ENCODE measurements at regions not wholly inside any gene's neighbourhood (a gene's known extent, or its start where the extent isn't known, plus 50 kb on each side); places are given as distances from the start of the nearest gene placed in this dataset.

DNA sequence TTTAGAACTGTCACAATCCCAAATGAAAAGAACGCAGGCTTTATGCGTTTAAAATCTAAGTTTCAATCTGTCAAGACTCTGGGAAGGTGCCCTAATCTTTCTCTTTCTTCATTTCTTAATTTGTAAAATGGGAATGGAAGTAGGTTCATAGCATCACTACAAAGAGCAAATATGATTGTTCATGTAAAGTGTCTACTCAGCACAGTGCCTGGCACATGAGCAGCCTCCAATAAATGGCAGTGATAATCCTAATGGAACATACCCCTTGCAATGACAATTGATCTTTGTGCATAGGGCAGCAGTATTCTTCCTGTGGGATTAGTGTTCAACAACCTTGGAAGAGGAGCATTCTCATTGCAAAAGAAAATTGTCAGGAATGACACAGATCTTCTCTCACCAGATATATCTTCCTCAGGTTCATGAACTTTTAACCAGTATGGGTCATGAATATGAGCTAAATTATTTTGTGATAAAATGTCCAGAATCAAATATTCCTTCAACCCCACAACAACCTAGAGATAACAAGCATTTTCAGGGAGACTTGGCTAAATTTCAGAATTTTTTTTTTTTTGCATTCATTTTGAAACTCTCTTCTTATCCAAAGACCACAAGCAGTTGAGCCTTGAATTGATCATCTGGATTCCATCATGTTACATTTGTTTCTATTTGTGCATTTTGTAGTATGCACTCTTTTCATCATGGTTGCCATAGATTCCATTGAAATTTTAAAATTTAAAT, 149.1 kb downstream of the TBX18 start:
- no peak for DNase-seq (ENCODE audit: low spot score)
- Histone ChIP-seq H4K91ac (ENCODE audit: low read depth, low read length, poor library complexity) (no peak overlapping the region), H3K4me3 (ENCODE audit: low read length in 2 of 2) (no peak overlapping the region), H3K9me3 (replicated peaks in 1 of 2; ENCODE audit: control insufficient read depth in 2 of 2, insufficient read depth in 1 of 2, low read depth in 1 of 2, low read length in 2 of 2) (no peaks in the 10 kb centered on the region), H4K8ac (ENCODE audit: low read depth, low read length) (no peak overlapping the region), H3K23ac (ENCODE audit: low read depth, low read length, poor library complexity) (no peak overlapping the region), H2BK12ac (ENCODE audit: low read length) (no peak overlapping the region), H2AK5ac (ENCODE audit: low read depth, low read length) (no peak overlapping the region), H2AFZ (ENCODE audit: low read length) (no peak overlapping the region), H3K27ac (replicated peaks; ENCODE audit: low read length) (no peak overlapping the region), H3K79me1 (ENCODE audit: low read depth, low read length) (no peaks in the 10 kb centered on the region), H2BK120ac (ENCODE audit: low read depth, low read length) (no peak overlapping the region), H2BK5ac (ENCODE audit: low read length) (no peak overlapping the region), H3K27me3 (ENCODE audit: control insufficient read depth in 3 of 3, insufficient read depth in 3 of 3, low read depth in 1 of 3, low read length in 3 of 3) (no peaks in the 10 kb centered on the region), H3K4me1 (ENCODE audit: control insufficient read depth in 2 of 2, insufficient read depth in 1 of 2, low read depth in 1 of 2, low read length in 2 of 2) (peaks cover 0 to 4% of the 10 kb centered on the region in 2 donors), H3K4ac (ENCODE audit: low read length) (no peak overlapping the region), H3K18ac (ENCODE audit: low read length) (no peak overlapping the region), H3K14ac (ENCODE audit: low read length) (no peak overlapping the region), H3K4me2 (ENCODE audit: insufficient read depth, low read length, poor library complexity, severe bottlenecking) (no peak overlapping the region), H2BK15ac (ENCODE audit: low read length) (no peak overlapping the region), H3K36me3 (replicated peaks in 1 of 2; ENCODE audit: control insufficient read depth in 2 of 2, insufficient read depth in 2 of 2, low read length in 2 of 2) (no peaks in the 10 kb centered on the region), H3K9ac (ENCODE audit: low read depth, low read length, poor library complexity) (no peak overlapping the region)
- WGBS, 2 donors (ENCODE audit: extremely low coverage in 2 of 2, insufficient read length in 2 of 2, insufficient replicate concordance in 1 of 2) = no CpG with 5 or more reads among the region's 2 CpGs

DNA sequence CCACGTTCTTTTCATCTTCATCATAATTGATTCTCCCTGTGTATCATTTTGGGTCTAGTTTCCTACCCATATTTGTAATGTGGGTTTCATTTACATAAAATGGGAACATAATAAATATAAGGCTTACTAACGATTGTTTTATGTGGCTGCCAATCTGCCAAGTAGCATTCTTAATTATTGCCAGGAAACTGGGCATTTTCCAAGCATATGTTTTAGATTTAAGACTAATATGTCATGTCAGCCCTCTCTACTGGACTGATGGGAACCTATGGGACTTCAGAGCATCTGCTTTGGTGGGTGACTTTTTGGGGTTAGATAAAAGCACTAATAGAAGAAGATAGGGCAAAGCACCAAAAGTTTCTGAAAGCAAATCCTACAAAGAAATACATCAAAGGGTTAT, 157.5 kb downstream of the TBX18 start:
- Histone ChIP-seq H4K8ac (ENCODE audit: low read depth, low read length) (no peak overlapping the region), H3K9me3 (replicated peaks in 1 of 2; ENCODE audit: control insufficient read depth in 2 of 2, insufficient read depth in 1 of 2, low read depth in 1 of 2, low read length in 2 of 2) (no peaks in the 10 kb centered on the region), H2BK5ac (ENCODE audit: low read length) (no peak overlapping the region), H3K4ac (ENCODE audit: low read length) (no peak overlapping the region), H4K91ac (ENCODE audit: low read depth, low read length, poor library complexity) (no peak overlapping the region), H3K27ac (replicated peaks; ENCODE audit: low read length) (no peak overlapping the region), H3K9ac (ENCODE audit: low read depth, low read length, poor library complexity) (no peak overlapping the region), H3K36me3 (replicated peaks in 1 of 2; ENCODE audit: control insufficient read depth in 2 of 2, insufficient read depth in 2 of 2, low read length in 2 of 2) (no peaks in the 10 kb centered on the region), H2AFZ (ENCODE audit: low read length) (no peak overlapping the region), H3K23ac (ENCODE audit: low read depth, low read length, poor library complexity) (no peak overlapping the region), H3K18ac (ENCODE audit: low read length) (no peak overlapping the region), H3K79me1 (ENCODE audit: low read depth, low read length) (no peaks in the 10 kb centered on the region), H2BK15ac (ENCODE audit: low read length) (no peak overlapping the region), H3K27me3 (ENCODE audit: control insufficient read depth in 3 of 3, insufficient read depth in 3 of 3, low read depth in 1 of 3, low read length in 3 of 3) (no peaks in the 10 kb centered on the region), H2BK120ac (ENCODE audit: low read depth, low read length) (no peak overlapping the region), H3K4me2 (ENCODE audit: insufficient read depth, low read length, poor library complexity, severe bottlenecking) (no peak overlapping the region), H3K14ac (ENCODE audit: low read length) (no peak overlapping the region), H2BK12ac (ENCODE audit: low read length) (no peak overlapping the region), H3K4me3 (ENCODE audit: low read length in 2 of 2) (no peak overlapping the region), H3K4me1 (ENCODE audit: control insufficient read depth in 2 of 2, insufficient read depth in 1 of 2, low read depth in 1 of 2, low read length in 2 of 2) (no peaks in the 10 kb centered on the region), H2AK5ac (ENCODE audit: low read depth, low read length) (no peak overlapping the region)
- DNase-seq (ENCODE audit: low spot score) = no peak
- no CpG with 5 or more reads among the region's 2 CpGs for WGBS, 2 donors (ENCODE audit: extremely low coverage in 2 of 2, insufficient read length in 2 of 2, insufficient replicate concordance in 1 of 2)

DNA sequence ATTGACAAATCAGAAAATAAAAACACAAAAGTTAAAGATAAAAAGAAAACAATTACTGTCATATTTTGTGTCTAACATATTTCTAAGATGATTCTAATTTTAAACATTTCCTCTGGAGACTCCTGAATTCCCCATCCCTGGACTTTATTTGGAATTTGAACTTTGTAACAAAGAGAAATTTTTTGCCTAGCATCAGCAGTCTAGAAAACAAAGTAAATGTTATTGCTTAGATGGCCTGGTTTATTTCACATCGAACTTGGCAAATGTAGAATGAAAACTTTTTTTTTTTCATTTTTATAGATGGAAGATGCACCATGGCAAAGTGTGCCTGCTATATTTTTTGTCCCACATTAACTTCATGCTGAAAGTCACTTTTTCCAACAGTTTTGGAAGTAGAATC, 159.1 kb downstream of the TBX18 start:
- H3K79me1 ChIP-seq (ENCODE audit: low read depth, low read length) = no peaks in the 10 kb centered on the region
- no peak overlapping the region for H3K4me2 ChIP-seq (ENCODE audit: insufficient read depth, low read length, poor library complexity, severe bottlenecking)
- H2BK12ac ChIP-seq (ENCODE audit: low read length) = no peak overlapping the region
- no peak overlapping the region for H3K23ac ChIP-seq (ENCODE audit: low read depth, low read length, poor library complexity)
- no peak overlapping the region for H3K27ac ChIP-seq (replicated peaks; ENCODE audit: low read length)
- no peaks in the 10 kb centered on the region for H3K9me3 ChIP-seq (replicated peaks in 1 of 2; ENCODE audit: control insufficient read depth in 2 of 2, insufficient read depth in 1 of 2, low read depth in 1 of 2, low read length in 2 of 2)
- H3K14ac ChIP-seq (ENCODE audit: low read length) = no peak overlapping the region
- no peak overlapping the region for H2BK15ac ChIP-seq (ENCODE audit: low read length)
- no peaks in the 10 kb centered on the region for H3K4me1 ChIP-seq (ENCODE audit: control insufficient read depth in 2 of 2, insufficient read depth in 1 of 2, low read depth in 1 of 2, low read length in 2 of 2)
- H3K4me3 ChIP-seq (ENCODE audit: low read length in 2 of 2) = no peak overlapping the region
- H4K91ac ChIP-seq (ENCODE audit: low read depth, low read length, poor library complexity) = no peak overlapping the region
- no peak overlapping the region for H2AFZ ChIP-seq (ENCODE audit: low read length)
- H4K8ac ChIP-seq (ENCODE audit: low read depth, low read length) = no peak overlapping the region
- no peak overlapping the region for H3K9ac ChIP-seq (ENCODE audit: low read depth, low read length, poor library complexity)
- no peak overlapping the region for H2BK120ac ChIP-seq (ENCODE audit: low read depth, low read length)
- no peak overlapping the region for H2BK5ac ChIP-seq (ENCODE audit: low read length)
- WGBS, 2 donors (ENCODE audit: extremely low coverage in 2 of 2, insufficient read length in 2 of 2, insufficient replicate concordance in 1 of 2) = no CpG with 5 or more reads among the region's 1 CpG
- H3K18ac ChIP-seq (ENCODE audit: low read length) = no peak overlapping the region
- H3K27me3 ChIP-seq (ENCODE audit: control insufficient read depth in 3 of 3, insufficient read depth in 3 of 3, low read depth in 1 of 3, low read length in 3 of 3) = no peaks in the 10 kb centered on the region
- no peaks in the 10 kb centered on the region for H3K36me3 ChIP-seq (replicated peaks in 1 of 2; ENCODE audit: control insufficient read depth in 2 of 2, insufficient read depth in 2 of 2, low read length in 2 of 2)
- H2AK5ac ChIP-seq (ENCODE audit: low read depth, low read length) = no peak overlapping the region
- no peak for DNase-seq (ENCODE audit: low spot score)
- H3K4ac ChIP-seq (ENCODE audit: low read length) = no peak overlapping the region

DNA sequence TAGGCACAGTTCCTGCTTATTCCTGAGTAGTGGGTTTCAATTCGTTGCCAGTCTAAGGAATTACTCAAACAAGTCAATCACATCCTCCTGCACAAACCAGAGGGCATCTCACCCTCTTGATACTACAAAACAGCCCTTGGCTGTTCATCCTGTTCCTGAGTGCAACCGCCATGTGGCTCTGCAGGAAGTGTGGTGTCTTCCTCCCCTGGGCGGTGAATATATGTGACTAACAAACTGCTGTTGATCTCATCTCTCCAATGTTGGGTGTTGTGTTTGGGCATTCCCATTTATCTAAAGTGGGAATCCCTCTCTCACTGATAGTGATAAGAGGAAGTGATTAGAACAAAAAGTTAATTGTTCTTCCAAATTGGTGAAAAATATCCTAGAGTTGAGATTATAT, 163.0 kb downstream of the TBX18 start:
- Histone ChIP-seq H3K4ac (ENCODE audit: low read length) (no peak overlapping the region), H2BK120ac (ENCODE audit: low read depth, low read length) (no peak overlapping the region), H3K14ac (ENCODE audit: low read length) (no peak overlapping the region), H2BK15ac (ENCODE audit: low read length) (no peak overlapping the region), H4K91ac (ENCODE audit: low read depth, low read length, poor library complexity) (no peak overlapping the region), H3K4me2 (ENCODE audit: insufficient read depth, low read length, poor library complexity, severe bottlenecking) (no peak overlapping the region), H3K79me1 (ENCODE audit: low read depth, low read length) (no peaks in the 10 kb centered on the region), H2BK5ac (ENCODE audit: low read length) (no peak overlapping the region), H3K9ac (ENCODE audit: low read depth, low read length, poor library complexity) (no peak overlapping the region), H3K9me3 (replicated peaks in 1 of 2; ENCODE audit: control insufficient read depth in 2 of 2, insufficient read depth in 1 of 2, low read depth in 1 of 2, low read length in 2 of 2) (no peaks in the 10 kb centered on the region), H3K36me3 (replicated peaks in 1 of 2; ENCODE audit: control insufficient read depth in 2 of 2, insufficient read depth in 2 of 2, low read length in 2 of 2) (no peaks in the 10 kb centered on the region), H2AK5ac (ENCODE audit: low read depth, low read length) (no peak overlapping the region), H3K27me3 (ENCODE audit: control insufficient read depth in 3 of 3, insufficient read depth in 3 of 3, low read depth in 1 of 3, low read length in 3 of 3) (no peaks in the 10 kb centered on the region), H3K23ac (ENCODE audit: low read depth, low read length, poor library complexity) (no peak overlapping the region), H3K4me3 (ENCODE audit: low read length in 2 of 2) (no peak overlapping the region), H3K4me1 (ENCODE audit: control insufficient read depth in 2 of 2, insufficient read depth in 1 of 2, low read depth in 1 of 2, low read length in 2 of 2) (no peaks in the 10 kb centered on the region), H3K27ac (replicated peaks; ENCODE audit: low read length) (no peak overlapping the region), H3K18ac (ENCODE audit: low read length) (no peak overlapping the region), H2BK12ac (ENCODE audit: low read length) (no peak overlapping the region), H2AFZ (ENCODE audit: low read length) (no peak overlapping the region), H4K8ac (ENCODE audit: low read depth, low read length) (no peak overlapping the region)
- no peak for DNase-seq (ENCODE audit: low spot score)
- WGBS, 2 donors (ENCODE audit: extremely low coverage in 2 of 2, insufficient read length in 2 of 2, insufficient replicate concordance in 1 of 2) = no CpG with 5 or more reads among the region's 3 CpGs

All from neuronal stem cell (in vitro differentiated cells).